GM12864 (cell line): ENCODE measurements at regions not wholly inside any gene's neighbourhood (a gene's known extent, or its start where the extent isn't known, plus 50 kb on each side); places are given as distances from the start of the nearest gene placed in this dataset.

Experiments used
- DNase-seq: peaks from one replicate; pipeline ENCODE4 v3.0.0-alpha.2; 2011; ENCODE audit warnings: low read depth
- H3K4me3 ChIP-seq: 2 replicates; pipeline ENCODE4 v1.5.1; 2011; ENCODE audit warnings: mild to moderate bottlenecking, low read depth, low read length, control low read depth
- CTCF ChIP-seq: IDR thresholded peaks from 2 replicates; pipeline ENCODE4 v1.5.1; 2011; ENCODE audit warnings: low read depth, mild to moderate bottlenecking, moderate library complexity, low read length, control low read depth, inconsistent platforms; ENCODE audit errors: missing control alignments

- no peak for TF ChIP-seq CTCF
- no peak for DNase-seq
- H3K4me3 ChIP-seq = no peak overlapping the region
Observed at GRCh38 chr13:83503424-83503823, 378.9 kb downstream of the SLITRK1 start.

GRCh38 chr13:83499286-83499685 is 383.0 kb downstream of the SLITRK1 start:
- H3K4me3 ChIP-seq = no peak overlapping the region
- no peak for TF ChIP-seq CTCF
- no peak for DNase-seq

- H3K4me3 ChIP-seq = no peak overlapping the region
- no peak for DNase-seq
- no peak for TF ChIP-seq CTCF
Observed at GRCh38 chr13:83498481-83499190, 383.6 kb downstream of the SLITRK1 start.

GRCh38 chr13:83498045-83498444 is 384.2 kb downstream of the SLITRK1 start:
- no peak for TF ChIP-seq CTCF
- H3K4me3 ChIP-seq = no peak overlapping the region
- DNase-seq = no peak

GRCh38 chr13:83496501-83496900 is 385.8 kb downstream of the SLITRK1 start:
- no peak for TF ChIP-seq CTCF
- H3K4me3 ChIP-seq = no peak overlapping the region
- DNase-seq = no peak

GRCh38 chr13:83485101-83485500 is 397.2 kb downstream of the SLITRK1 start:
- no peak overlapping the region for H3K4me3 ChIP-seq
- TF ChIP-seq CTCF = no peak
- DNase-seq = no peak

- no peak for DNase-seq
- TF ChIP-seq CTCF = no peak
Observed at GRCh38 chr13:83471011-83471410, 411.3 kb downstream of the SLITRK1 start.

More at GRCh38 chr13:83471011-83471410, 411.3 kb downstream of the SLITRK1 start:
- H3K4me3 ChIP-seq = no peak overlapping the region
